Amniotic stem cell (primary cell): ENCODE measurements at regions not wholly inside any gene's neighbourhood (a gene's known extent, or its start where the extent isn't known, plus 50 kb on each side); places are given as distances from the start of the nearest gene placed in this dataset.

Source experiments
- DNase-seq: peaks from one replicate; lab custom pipeline; 2025; lab: John Stamatoyannopoulos, UW

- DNase-seq, result no peak
These were observed 196.4 kb downstream of the RASSF9 start for GRCh38 chr12:85639834-85640233.

GRCh38 chr12:85641796-85642195 is 194.4 kb downstream of the RASSF9 start:
- DNase-seq, result no peak

- no peak for DNase-seq
These were observed 193.9 kb downstream of the RASSF9 start for GRCh38 chr12:85642288-85642687.

- no peak for DNase-seq
These were observed 193.4 kb downstream of the RASSF9 start for GRCh38 chr12:85642808-85643207.

GRCh38 chr12:85644508-85644907 is 191.7 kb downstream of the RASSF9 start:
- DNase-seq, result no peak

- no peak for DNase-seq
These were observed 182.3 kb downstream of the RASSF9 start for GRCh38 chr12:85653731-85654455.

- DNase-seq, result no peak
These were observed 181.8 kb downstream of the RASSF9 start for GRCh38 chr12:85654456-85654840.

GRCh38 chr12:85656561-85656960 is 179.6 kb downstream of the RASSF9 start:
- no peak for DNase-seq

GRCh38 chr12:85657251-85657650 is 179.0 kb downstream of the RASSF9 start:
- no peak for DNase-seq

GRCh38 chr12:85657836-85658630 is 178.2 kb downstream of the RASSF9 start:
- DNase-seq, result no peak

GRCh38 chr12:85659754-85660530 is 176.3 kb downstream of the RASSF9 start:
- DNase-seq, result no peak

GRCh38 chr12:85661461-85662206 is 174.6 kb downstream of the RASSF9 start:
- no peak for DNase-seq

GRCh38 chr12:85662207-85662602 is 174.0 kb downstream of the RASSF9 start:
- DNase-seq, result no peak

GRCh38 chr12:85663631-85664030 is 172.6 kb downstream of the RASSF9 start:
- no peak for DNase-seq

- no peak for DNase-seq
These were observed 171.8 kb downstream of the RASSF9 start for GRCh38 chr12:85664429-85664828.

- DNase-seq, result no peak
These were observed 166.3 kb downstream of the RASSF9 start for GRCh38 chr12:85669911-85670310.

- DNase-seq, result no peak
These were observed 163.8 kb downstream of the RASSF9 start for GRCh38 chr12:85672436-85672835.

- no peak for DNase-seq
These were observed 162.2 kb downstream of the RASSF9 start for GRCh38 chr12:85673921-85674420.

- no peak for DNase-seq
These were observed 159.1 kb downstream of the RASSF9 start for GRCh38 chr12:85676816-85677749.

- no peak for DNase-seq
These were observed 156.9 kb downstream of the RASSF9 start for GRCh38 chr12:85679296-85679695.

GRCh38 chr12:85680881-85681280 is 155.3 kb downstream of the RASSF9 start:
- no peak for DNase-seq
